HEK293T (cell line): ENCODE measurements at regions not wholly inside any gene's neighbourhood (a gene's known extent, or its start where the extent isn't known, plus 50 kb on each side); places are given as distances from the start of the nearest gene placed in this dataset.

ENCODE experiments used
- CTCF ChIA-PET: fragments of 350-600 bp; formaldehyde crosslinking; extraction: SDS; loops from one replicate; lab custom pipeline; 2021; ENCODE audit warnings: antibody characterized with exemption, inconsistent platforms; lab: Yijun Ruan, JAX
- POLR2A ChIA-PET: fragments of 350-600 bp; formaldehyde crosslinking; extraction: SDS; loops from one replicate; lab custom pipeline; 2020; ENCODE audit warnings: antibody characterized with exemption, inconsistent platforms; lab: Yijun Ruan, JAX
- DNase-seq: peaks from one replicate; pipeline ENCODE4 v3.0.0; 2012; ENCODE audit warnings: mixed read lengths; ENCODE audit errors: extremely low spot score
- ARNT ChIP-seq: fragments of 450-650 bp; IDR thresholded peaks from 2 replicates; pipeline ENCODE4 v1.6.1; 2017; ENCODE audit warnings: mild to moderate bottlenecking
- BHLHE40 ChIP-seq: fragments of 450-650 bp; IDR thresholded peaks from 2 replicates; pipeline ENCODE4 v1.6.1; 2016; ENCODE audit warnings: mild to moderate bottlenecking, moderate library complexity, borderline replicate concordance
- CTBP1 ChIP-seq: fragments of 450-650 bp; IDR thresholded peaks from 2 replicates; pipeline ENCODE4 v1.6.1; 2016; ENCODE audit warnings: borderline replicate concordance
- ELF4 ChIP-seq: fragments of 450-650 bp; IDR thresholded peaks from 2 replicates; pipeline ENCODE4 v1.6.1; 2017; ENCODE audit warnings: antibody characterized with exemption
- FOXA1 ChIP-seq: fragments of 450-650 bp; IDR thresholded peaks from 2 replicates; pipeline ENCODE4 v1.6.1; 2016; ENCODE audit warnings: mild to moderate bottlenecking
- FOXK2 ChIP-seq: fragments of 450-650 bp; IDR thresholded peaks from 2 replicates; pipeline ENCODE4 v1.6.1; 2016; ENCODE audit warnings: mild to moderate bottlenecking
- FOXM1 ChIP-seq: fragments of 450-650 bp; IDR thresholded peaks from 2 replicates; pipeline ENCODE4 v1.6.1; 2017; ENCODE audit warnings: mild to moderate bottlenecking, borderline replicate concordance
- HDGF ChIP-seq: fragments of 450-650 bp; IDR thresholded peaks from 2 replicates; pipeline ENCODE4 v1.6.1; 2017; ENCODE audit warnings: antibody characterized with exemption, borderline replicate concordance
- L3MBTL2 ChIP-seq: fragments of 450-650 bp; conservative IDR thresholded peaks from 2 replicates; pipeline ENCODE4 v1.6.1; 2016; ENCODE audit warnings: mild to moderate bottlenecking
- LEF1 ChIP-seq: fragments of 450-650 bp; IDR thresholded peaks from 2 replicates; pipeline ENCODE4 v1.6.1; 2017; ENCODE audit warnings: mild to moderate bottlenecking, borderline replicate concordance
- NFRKB ChIP-seq: fragments of 450-650 bp; IDR thresholded peaks from 2 replicates; pipeline ENCODE4 v1.6.1; 2016; ENCODE audit warnings: mild to moderate bottlenecking, moderate library complexity
- SP1 ChIP-seq: fragments of 450-650 bp; IDR thresholded peaks from 2 replicates; pipeline ENCODE4 v1.6.1; 2017
- SUZ12 ChIP-seq: fragments of 450-650 bp; IDR thresholded peaks from 2 replicates; pipeline ENCODE4 v1.6.1; 2016; ENCODE audit warnings: mild to moderate bottlenecking
- TARDBP ChIP-seq: fragments of 450-650 bp; IDR thresholded peaks from 2 replicates; pipeline ENCODE4 v1.6.1; 2016
- ZNF384 ChIP-seq: fragments of 450-650 bp; IDR thresholded peaks from 2 replicates; pipeline ENCODE4 v1.6.1; 2016
- TF ChIP-seq, protein P1 (sequence below): fragments of 450-650 bp; IDR thresholded peaks from 2 replicates; pipeline ENCODE4 v1.6.1; 2016

DNA sequence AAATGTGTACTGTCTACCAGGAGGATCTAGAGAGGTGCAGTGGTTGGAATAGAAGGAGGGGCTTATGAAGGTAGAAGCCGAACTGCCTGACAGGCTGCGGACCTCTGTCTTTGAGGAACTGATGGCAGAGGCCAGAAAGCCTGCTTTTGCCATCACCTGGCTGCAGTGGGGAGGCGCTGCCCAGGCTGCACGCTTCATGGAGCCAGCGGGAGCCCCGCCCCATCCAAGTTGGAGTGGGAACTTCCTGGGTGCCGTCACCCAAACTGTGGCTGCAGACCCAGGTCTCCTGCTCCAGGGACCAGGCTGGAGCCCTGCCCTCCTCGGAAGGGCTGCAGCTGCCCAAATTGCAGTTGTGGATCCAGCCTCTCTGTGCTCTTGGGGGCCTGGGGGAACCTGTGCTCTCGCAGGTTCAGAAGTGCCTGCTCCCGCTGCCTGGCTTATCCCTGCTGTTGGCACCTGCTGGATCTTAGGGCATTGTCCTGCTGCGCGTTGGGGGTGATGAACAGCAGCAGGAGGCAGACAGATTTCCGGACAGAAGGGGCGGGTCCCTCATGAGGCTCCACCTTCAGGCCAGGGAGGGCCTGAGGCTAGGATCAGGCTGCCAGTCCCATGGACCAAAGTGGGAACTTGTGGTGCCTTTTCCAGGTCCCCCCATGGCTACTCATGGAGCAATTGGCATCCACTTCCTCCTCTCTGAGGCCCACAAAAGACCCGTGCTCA lies 118.0 kb upstream of the PLPPR4 start:
- TF ChIP-seq FOXA1 (no peak), BHLHE40 (no peak), ARNT (no peak), LEF1 (no peak), ELF4 (no peak), CTBP1 (no peak)
- TF ChIP-seq, protein P1, sequence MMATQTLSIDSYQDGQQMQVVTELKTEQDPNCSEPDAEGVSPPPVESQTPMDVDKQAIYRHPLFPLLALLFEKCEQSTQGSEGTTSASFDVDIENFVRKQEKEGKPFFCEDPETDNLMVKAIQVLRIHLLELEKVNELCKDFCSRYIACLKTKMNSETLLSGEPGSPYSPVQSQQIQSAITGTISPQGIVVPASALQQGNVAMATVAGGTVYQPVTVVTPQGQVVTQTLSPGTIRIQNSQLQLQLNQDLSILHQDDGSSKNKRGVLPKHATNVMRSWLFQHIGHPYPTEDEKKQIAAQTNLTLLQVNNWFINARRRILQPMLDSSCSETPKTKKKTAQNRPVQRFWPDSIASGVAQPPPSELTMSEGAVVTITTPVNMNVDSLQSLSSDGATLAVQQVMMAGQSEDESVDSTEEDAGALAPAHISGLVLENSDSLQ = no peak
- peak; percentile 49 for DNase-seq
- CTCF ChIA-PET = no interaction called here
- POLR2A ChIA-PET = no interaction called here

DNA sequence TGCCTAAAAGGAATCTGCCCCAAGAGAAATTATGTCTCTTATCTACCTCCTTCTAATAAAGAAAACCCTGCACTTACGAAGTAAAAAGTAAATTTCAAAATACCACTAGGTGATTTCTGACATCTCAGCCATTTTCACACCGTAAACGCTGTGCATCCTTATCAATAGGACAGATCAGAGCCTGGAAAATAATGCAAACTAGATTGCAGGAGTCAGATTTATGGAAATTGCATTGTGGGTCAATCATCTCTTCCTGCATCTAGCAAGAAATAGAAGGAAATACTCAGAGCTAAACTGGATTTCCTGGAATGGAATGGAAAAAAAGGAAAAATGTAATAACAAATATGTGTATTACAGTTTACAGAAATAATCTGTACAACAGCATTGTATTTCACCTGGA lies 114.3 kb upstream of the PLPPR4 start:
- no peak for DNase-seq
- ChIA-PET POLR2A (no interaction called here), CTCF (no interaction called here)
- TF ChIP-seq, protein P1 = no peak
- no peak for TF ChIP-seq ZNF384

DNA sequence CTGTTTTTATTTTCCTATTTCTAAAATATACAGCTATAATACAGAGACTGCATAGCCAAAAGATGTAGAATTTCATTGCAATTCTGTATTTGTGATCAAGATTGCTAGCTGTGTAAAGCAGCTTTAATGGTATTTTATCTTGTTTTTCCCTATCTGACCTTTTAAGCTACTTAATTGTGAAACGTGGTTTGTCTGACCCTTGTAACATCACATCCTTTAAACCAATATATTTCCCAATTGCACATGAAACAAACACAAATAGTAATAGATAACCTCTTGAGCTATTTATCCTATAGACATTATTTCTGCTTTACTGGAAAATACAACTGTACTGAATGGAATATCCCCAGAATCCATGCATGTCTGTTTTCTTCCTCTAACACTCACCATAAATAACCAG lies 112.2 kb upstream of the PLPPR4 start:
- POLR2A ChIA-PET = no interaction called here
- no peak for DNase-seq
- CTCF ChIA-PET = no interaction called here
- TF ChIP-seq L3MBTL2 = no peak
- TF ChIP-seq SUZ12 = no peak
- no peak for TF ChIP-seq FOXK2

DNA sequence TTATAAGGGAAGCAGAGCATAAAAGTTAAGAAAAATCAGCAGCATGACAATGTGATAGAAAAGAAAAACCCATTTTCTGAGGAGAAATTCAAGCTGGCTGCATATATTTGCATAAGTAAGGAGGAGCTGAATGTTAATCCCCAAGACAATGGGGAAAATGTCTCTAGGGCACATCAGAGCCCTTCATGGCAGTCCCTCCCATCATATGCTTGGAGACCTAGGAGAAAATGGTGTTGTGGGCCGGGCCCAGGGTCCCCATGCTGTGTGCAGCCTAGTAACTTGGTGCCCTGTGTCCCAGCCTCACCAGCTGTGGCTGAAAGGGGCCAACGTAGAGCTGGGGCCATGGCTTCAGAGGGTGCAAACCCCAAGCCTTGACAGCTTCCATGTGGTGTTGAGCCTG lies 100.6 kb upstream of the PLPPR4 start:
- DNase-seq = no peak
- TF ChIP-seq SP1 (no peak), BHLHE40 (no peak), L3MBTL2 (no peak), ZNF384 (no peak), LEF1 (no peak), HDGF (no peak), ELF4 (no peak), FOXM1 (no peak), FOXA1 (no peak), ARNT (no peak), NFRKB (no peak), TARDBP (no peak), FOXK2 (no peak), CTBP1 (no peak), SUZ12 (no peak)
- TF ChIP-seq, protein P1 = no peak
- ChIA-PET POLR2A (no interaction called here), CTCF (no interaction called here)

DNA sequence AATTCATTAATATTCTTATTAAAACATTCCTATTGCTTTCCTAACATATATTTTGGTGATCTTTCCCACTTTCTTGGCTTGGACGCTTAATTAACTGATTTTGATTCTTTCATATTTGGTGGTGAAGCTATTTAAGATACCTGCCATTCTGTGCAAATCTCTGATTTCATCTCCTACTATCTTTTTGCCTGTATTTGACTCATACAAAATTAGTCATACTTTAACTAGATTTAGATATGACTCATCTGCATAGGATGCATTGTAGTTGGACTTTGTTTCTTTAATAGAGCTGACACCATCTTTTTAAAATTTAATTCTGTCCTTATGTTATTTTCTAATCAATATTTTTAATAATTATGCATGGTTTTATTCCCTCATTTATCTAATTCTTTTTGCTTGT lies 93.8 kb upstream of the PLPPR4 start:
- ChIA-PET POLR2A (no interaction called here), CTCF (no interaction called here)
- DNase-seq = no peak
- TF ChIP-seq SP1 (no peak), ZNF384 (no peak), FOXK2 (no peak), CTBP1 (no peak), ELF4 (no peak), TARDBP (no peak), ARNT (no peak)
- TF ChIP-seq, protein P1 = no peak

DNA sequence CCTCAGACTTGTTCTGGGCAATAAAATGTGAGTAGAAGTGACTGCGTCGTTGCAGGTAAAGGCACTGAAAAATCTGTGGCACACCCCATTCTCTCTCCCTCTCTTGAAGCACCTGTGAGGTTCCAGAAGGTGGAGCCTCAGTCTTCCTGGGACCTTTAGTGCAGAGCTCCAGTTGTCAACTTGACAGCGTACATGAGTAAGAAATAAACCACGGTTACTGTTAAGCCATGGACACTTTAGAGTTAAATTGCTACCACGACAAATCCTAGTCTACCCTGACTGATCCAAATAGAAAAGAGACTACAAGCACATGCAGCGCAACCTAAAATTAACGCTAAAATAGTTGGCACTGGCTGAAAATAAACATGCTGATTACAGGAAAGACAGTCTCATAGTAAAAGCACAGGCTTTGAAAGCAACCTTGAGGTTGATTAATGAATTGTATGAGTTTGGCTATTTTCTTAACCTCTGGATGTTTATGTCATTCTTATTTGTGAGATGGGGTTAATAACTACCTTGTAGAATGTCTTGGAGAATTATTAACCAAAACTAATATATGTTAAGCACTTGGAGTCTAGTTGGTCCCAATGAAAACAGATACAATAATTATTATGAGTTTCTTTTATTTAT lies 93.0 kb upstream of the PLPPR4 start:
- DNase-seq = no peak

More for the DNA sequence above, 93.0 kb upstream of the PLPPR4 start:
- TF ChIP-seq NFRKB (no peak), ARNT (no peak), ELF4 (no peak), CTBP1 (no peak), FOXM1 (no peak), FOXA1 (no peak), SP1 (no peak), ZNF384 (no peak), BHLHE40 (no peak), L3MBTL2 (no peak), SUZ12 (no peak), LEF1 (no peak), FOXK2 (no peak)
- TF ChIP-seq, protein P1 = no peak
- ChIA-PET POLR2A (no interaction called here), CTCF (no interaction called here)
